ENCODE measurements at regions not wholly inside any gene's neighbourhood (a gene's known extent, or its start where the extent isn't known, plus 50 kb on each side); places are given as distances from the start of the nearest gene placed in this dataset.
"Not testable (repeated sequence)": the region's sequence is repeated elsewhere in the genome, so short reads cannot be mapped to it uniquely, and the experiment has no call there.

DNA sequence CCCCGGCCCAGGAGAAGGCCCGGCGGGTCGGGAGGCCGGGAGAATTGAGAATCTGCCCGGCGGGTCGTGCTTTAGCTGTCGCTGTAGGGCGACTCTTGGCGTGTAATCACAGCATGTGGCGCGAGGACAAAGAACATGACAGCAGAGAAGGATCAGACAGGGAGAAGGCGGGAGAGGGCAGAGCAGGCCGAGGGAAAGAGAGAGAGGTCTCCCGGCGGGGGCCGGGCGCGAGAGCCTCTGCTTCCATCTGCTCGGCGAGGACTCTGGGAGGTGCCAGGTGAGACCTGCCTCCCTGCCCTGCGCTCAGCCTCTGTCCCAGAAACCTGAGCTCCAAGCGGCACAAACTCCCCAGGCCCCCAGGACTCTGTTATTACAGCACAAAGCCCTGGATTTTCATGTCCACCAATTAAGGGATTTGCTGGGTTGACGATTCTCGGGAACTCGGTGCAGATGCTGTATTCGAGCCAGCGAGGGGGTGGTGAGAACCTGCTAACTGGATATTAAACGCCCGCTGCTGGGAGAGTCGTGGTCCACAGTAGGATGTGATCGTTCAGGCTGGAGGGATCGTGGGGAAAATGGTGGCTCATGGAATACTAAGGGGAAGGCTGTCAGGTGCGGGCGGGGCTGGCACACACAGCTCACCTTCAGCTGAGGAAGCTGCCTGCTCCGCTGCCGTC, 172.0 kb upstream of the CIBAR2 start:
- H3K4me3 ChIP-seq (ENCODE audit: low read depth, low read length) = no peak overlapping the region
- TF ChIP-seq, protein P1, sequence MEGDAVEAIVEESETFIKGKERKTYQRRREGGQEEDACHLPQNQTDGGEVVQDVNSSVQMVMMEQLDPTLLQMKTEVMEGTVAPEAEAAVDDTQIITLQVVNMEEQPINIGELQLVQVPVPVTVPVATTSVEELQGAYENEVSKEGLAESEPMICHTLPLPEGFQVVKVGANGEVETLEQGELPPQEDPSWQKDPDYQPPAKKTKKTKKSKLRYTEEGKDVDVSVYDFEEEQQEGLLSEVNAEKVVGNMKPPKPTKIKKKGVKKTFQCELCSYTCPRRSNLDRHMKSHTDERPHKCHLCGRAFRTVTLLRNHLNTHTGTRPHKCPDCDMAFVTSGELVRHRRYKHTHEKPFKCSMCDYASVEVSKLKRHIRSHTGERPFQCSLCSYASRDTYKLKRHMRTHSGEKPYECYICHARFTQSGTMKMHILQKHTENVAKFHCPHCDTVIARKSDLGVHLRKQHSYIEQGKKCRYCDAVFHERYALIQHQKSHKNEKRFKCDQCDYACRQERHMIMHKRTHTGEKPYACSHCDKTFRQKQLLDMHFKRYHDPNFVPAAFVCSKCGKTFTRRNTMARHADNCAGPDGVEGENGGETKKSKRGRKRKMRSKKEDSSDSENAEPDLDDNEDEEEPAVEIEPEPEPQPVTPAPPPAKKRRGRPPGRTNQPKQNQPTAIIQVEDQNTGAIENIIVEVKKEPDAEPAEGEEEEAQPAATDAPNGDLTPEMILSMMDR (IDR thresholded peaks at IDR 0.05; ENCODE audit: borderline replicate concordance, insufficient read depth, low read depth, low read length) = no peak

DNA sequence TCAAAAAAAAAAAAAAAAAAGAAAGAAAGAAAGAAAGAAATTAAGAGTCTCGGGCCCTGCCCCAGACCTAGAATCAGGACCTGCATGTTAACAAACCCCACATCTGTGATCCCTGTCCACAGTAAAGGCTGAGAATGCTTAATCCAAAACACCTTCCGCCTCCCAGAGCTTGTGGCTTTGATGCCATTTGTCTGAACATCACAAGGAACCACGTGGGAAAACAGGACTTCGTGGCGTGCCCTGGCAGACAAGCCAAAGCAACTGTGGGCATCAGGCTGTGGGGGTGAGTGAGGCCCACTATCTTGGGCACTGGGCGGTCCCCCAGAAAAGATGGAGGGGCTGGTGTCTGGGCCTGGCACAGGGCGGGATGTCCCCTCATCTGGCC, 173.4 kb upstream of the CIBAR2 start:
- TF ChIP-seq, protein P1 (IDR thresholded peaks at IDR 0.05; ENCODE audit: borderline replicate concordance, insufficient read depth, low read depth, low read length) = no peak
- no peak overlapping the region for H3K4me3 ChIP-seq (ENCODE audit: low read depth, low read length)

DNA sequence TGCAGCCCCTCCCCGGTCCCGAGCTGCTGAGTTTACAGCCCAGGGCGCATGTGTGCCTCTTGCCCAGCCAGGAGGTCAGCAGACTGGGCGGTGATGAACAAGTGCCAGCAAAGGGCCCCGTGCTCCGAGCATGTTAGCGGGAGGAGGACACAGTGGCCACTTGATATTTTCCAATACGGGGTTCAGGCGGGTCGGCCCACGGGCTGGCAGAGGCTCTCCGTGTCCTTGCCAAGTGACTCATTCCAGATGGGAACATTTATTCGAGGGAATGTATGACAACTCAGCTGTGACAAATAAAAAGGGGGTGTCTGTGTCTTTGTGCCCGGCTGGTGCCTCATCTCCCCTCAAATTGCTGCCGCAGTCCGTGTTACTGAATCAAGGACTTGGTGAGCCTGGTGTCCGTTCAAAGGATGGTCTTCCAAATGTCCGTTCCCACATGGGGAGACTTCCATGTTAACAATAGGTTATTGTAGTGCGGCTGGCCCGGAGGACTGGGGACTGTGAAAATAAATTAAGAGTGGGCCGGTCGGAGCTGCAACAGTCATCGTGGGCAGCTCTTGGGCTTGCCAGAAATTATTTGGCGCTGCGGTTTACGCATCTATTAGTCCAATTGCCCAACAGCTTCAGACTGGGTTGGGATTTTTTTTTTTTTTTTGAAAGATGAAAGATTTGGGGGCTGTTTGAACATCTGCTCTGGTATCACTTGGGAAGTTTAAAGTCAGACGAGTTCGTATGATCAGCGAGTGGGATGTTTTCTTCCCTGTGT, 174.0 kb upstream of the CIBAR2 start:
- TF ChIP-seq, protein P1 (IDR thresholded peaks at IDR 0.05; ENCODE audit: borderline replicate concordance, insufficient read depth, low read depth, low read length) = no peak

DNA sequence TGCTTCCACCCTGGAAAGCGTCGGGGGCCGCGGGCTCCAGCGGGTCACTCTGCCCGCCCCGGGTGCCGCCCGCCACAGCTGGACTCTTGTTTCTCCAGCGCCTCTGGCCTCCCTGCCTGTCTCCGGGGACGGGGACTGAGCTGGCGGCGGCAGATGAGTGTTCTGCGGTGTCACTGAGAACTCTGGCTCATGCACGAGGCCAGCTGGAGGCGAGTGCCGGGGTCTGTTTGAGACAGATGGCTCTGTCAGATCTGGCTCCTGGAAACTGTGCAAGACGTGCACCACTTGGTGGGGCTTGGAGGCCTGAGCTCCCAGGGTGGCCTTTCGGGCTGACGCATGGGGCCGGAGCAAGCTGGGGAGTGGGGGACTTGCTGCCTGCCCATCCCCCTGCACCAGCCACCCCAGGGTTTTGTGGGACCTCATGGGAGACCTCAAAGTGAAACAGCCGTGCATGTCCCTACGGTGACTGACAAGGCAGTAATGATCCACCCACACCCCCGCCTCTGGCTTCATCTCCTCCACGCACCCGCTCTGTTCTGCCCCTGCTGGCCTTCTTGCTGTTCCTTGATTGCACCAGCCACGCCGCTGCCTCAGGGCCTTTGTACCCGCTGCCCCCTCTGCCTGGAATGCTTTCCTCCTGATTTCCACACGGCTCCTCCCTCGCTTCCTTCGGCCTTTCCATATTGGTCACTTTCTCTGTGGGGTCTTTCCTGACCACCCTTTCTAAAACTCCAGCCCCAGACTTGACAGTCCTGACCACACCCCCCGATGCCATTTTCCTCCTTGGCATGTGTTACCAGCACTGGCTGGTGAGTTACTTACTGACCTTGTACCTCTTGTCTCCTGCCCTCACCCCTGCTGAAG, 174.9 kb upstream of the CIBAR2 start:
- TF ChIP-seq, protein P1 (IDR thresholded peaks at IDR 0.05; ENCODE audit: borderline replicate concordance, insufficient read depth, low read depth, low read length) = no peak
- no peak overlapping the region for H3K4me3 ChIP-seq (ENCODE audit: low read depth, low read length)

More for the DNA sequence above, 174.0 kb upstream of the CIBAR2 start:
- no peak overlapping the region for H3K4me3 ChIP-seq (ENCODE audit: low read depth, low read length)

DNA sequence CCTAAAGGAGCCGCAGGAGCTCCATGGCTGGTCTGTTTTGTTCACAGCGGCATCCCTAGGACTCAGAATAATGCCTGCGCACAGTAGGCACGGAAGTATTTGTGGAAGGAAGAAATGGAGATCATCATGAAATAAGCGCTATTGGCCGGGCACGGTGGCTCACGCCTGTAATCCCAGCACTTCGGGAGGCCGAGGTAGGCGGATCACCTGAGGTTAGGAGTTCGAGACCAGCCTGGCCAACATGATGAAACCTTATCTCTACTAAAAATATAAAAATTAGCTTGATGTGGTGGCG, 175.5 kb upstream of the CIBAR2 start:
- not testable (repeated sequence) for H3K4me3 ChIP-seq (ENCODE audit: low read depth, low read length)

DNA sequence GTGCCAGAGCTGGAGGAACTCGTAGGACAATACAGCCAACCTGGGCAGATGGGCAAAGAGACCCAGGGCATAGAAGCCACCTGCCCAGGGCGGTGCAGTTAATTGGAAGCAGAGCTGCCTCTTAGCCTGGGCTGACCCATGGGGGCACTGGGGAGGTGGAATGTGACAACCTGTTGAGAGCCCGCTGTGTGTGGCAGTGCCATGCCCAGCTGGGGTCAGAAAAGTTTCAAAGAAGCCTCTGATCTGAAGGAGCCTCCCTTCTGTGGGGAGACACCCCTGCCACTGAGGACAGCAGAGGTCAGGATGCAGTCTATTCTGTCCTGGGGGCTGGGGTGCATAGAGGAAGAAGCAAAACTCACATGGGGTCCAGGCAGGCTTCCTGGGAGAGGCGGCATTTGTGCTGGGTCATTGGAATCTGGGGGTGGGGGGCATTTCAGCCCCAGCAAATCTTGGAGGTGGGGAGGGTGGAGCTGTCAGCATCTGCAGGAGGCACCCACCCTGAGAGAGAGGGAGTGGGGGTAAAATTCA, 176.1 kb upstream of the CIBAR2 start:
- H3K4me3 ChIP-seq (ENCODE audit: low read depth, low read length) = no peak overlapping the region
- TF ChIP-seq, protein P1 (IDR thresholded peaks at IDR 0.05; ENCODE audit: borderline replicate concordance, insufficient read depth, low read depth, low read length) = no peak

DNA sequence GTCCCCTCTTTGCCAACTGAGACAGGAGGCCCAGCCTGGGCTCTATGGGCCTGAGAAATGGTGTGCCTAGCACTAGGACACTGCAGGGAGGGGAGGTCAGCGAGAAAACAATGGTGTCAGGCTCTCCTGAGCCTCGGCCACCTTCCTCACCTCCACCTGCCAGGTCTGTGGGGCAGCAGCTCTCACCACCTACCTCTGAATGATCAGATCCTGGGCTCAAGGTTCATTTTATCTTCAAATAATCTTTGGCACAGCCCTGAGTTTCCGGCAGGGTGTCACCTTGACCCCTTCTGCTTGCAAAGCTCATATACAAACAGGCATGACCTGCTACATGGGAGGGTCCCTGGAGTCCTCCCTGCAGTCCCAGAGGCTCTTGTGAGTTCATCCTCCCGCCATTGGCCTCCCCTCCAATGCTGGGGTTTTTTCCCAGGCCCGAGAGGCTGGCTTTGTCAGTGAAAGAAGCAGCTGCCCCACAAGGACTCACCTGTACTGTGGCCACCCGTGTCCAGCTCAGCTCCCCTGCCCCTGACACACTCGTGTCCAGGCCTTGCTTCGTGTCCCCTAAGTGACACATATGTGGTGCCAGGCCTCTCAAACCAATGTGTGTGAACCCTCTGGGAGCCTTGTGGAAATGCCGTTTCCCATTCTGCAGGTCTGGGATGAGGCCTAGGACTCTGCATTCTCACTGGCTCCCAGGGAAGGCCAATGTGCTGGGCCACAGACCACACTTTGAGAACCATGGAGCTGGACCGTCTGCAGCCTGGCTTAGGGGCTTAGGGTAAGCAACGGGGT, 176.8 kb upstream of the CIBAR2 start:
- TF ChIP-seq, protein P1 (IDR thresholded peaks at IDR 0.05; ENCODE audit: borderline replicate concordance, insufficient read depth, low read depth, low read length) = no peak
- no peak overlapping the region for H3K4me3 ChIP-seq (ENCODE audit: low read depth, low read length)

All from GM12875 (cell line).